NCI-H2196 treated with DMSO at 0.1 percent for 48 hours (cell line): ENCODE measurements at regions not wholly inside any gene's neighbourhood (a gene's known extent, or its start where the extent isn't known, plus 50 kb on each side); places are given as distances from the start of the nearest gene placed in this dataset.

Source experiments
- DNase-seq: peaks from one replicate; lab custom pipeline; 2025; ENCODE audit not compliant: unreplicated experiment; lab: John Stamatoyannopoulos, UW

GRCh38 chr18:53757328-53757727, 467.1 kb downstream of the MBD2 start:
- DNase-seq = no peak

GRCh38 chr18:53756610-53756972, 467.9 kb downstream of the MBD2 start:
- no peak for DNase-seq

- no peak for DNase-seq
Measured at GRCh38 chr18:53755914-53756609, 468.4 kb downstream of the MBD2 start.

- no peak for DNase-seq
Measured at GRCh38 chr18:53754154-53754553, 470.3 kb downstream of the MBD2 start.

DNA sequence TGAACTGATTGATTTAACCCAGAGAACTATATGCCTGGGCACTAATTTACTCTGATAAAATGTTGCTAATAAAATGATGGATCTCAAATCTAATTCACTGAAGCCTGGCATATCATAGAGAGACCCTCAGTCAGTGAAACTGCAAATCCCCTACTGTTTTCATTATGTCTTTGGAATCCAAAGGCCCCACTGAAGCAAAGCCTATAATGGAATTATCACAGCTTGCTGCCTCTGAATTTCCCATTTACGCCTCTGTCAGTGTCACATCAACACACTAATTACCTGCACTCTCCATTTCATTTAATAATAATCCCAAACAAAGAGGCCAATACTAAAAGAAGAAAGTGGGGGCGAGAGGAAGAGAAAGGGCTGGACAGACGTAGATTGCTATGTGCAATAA, 470.9 kb downstream of the MBD2 start:
- no peak for DNase-seq

GRCh38 chr18:53752781-53753367, 471.6 kb downstream of the MBD2 start:
- no peak for DNase-seq

GRCh38 chr18:53749766-53750165, 474.7 kb downstream of the MBD2 start:
- DNase-seq = no peak

- no peak for DNase-seq
Measured at GRCh38 chr18:53747663-53748160, 476.8 kb downstream of the MBD2 start.

DNA sequence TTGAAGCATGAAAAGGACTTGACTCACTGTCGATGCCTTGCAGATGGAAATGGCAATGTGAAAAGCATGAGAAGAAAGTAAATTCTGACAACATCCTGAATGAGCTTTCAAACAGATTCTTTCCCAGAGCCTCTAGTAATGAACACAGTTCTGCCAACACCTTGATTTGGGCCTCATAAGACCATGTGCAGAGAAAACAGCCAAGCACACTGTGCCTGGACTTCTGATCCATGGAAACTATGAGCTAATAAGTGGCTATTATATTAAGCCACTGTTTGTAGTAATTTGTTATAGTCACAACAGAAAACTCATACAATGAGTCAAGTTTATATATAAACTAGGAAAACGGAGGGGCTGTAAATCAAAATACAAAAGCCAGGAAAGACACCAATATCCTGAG, 477.3 kb downstream of the MBD2 start:
- DNase-seq = no peak

DNA sequence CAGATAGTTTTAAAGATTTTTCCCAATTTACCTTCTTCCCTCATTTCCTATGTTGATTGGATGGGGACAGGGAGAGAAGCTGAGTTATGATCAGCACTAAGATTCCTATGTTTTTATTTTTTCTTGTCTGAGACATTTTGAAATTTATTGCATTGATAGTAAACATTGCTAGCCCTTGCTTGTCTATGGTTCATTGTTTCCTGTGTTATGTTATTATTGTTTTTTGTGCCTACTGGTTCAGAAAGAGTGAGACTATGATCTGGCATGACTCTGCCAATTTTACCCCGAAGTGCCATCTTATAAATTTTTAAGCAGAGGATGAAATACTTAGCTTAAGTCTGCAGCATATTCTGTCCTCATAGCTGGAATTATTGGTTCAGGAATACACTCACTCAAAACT, 478.5 kb downstream of the MBD2 start:
- no peak for DNase-seq

- DNase-seq = no peak
Measured at GRCh38 chr18:53745224-53745967, 479.1 kb downstream of the MBD2 start.

DNA sequence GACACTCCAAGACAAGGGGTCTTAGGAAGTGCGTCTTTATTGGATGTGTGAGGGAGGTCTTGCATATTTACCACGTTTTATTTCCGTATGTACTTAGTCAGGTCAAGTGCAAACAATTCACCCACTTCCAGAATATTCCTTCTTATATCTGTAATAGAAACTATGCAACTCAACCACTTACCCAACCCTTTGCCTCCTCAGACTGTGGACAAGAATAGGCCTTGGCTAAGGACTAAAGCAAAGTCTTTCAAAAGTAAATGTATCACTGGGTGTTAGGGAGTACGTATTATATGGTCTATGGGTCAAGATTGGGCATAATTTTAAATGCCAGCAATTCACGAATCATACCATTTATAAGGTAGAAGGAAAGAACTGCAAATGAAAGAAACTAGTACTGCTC, 484.8 kb downstream of the MBD2 start:
- DNase-seq = no peak

GRCh38 chr18:53735526-53735925, 488.9 kb downstream of the MBD2 start:
- DNase-seq = no peak

GRCh38 chr18:53715243-53715853, 509.1 kb downstream of the MBD2 start:
- no peak for DNase-seq

GRCh38 chr18:53710080-53710479, 514.4 kb downstream of the MBD2 start:
- no peak for DNase-seq

GRCh38 chr18:53702480-53702879, 522.0 kb downstream of the MBD2 start:
- no peak for DNase-seq

DNA sequence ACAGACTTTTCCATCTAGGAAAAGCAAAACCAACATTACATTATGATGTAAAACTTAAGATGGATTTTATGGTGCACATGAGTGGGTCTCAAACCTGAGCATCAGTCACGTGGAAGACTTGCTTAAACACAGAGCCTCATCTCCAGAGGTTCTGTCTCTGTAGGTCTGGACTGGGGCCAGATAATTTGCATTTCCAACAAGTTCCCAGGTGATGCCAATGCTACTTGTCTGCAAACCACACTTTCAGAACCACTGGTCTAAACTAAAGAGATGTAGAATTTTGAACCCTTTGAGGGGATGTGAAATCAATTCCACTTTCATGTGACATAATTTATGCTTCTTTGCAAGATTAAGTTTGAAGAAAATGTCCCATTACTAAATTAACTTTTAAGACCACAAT, 522.8 kb downstream of the MBD2 start:
- DNase-seq = no peak

DNA sequence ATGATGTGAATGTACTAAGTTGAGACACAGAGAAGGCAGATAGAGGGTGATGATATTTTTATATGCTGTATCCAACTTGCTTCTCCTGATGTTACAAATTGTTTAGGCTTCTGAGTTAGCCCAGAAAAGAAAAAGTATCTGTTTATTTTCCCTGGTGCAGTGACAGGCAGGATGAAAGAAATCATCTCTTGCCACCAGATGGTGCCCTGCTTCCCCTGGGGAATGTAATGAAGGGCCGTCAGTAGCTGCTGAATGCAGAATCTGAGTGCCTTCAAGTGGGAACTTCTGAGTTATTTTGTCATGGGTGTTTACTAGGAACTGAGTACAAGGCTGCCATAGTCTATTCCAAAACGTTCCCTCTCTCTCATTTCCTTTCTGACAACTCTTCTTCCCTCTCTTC, 525.6 kb downstream of the MBD2 start:
- no peak for DNase-seq

DNA sequence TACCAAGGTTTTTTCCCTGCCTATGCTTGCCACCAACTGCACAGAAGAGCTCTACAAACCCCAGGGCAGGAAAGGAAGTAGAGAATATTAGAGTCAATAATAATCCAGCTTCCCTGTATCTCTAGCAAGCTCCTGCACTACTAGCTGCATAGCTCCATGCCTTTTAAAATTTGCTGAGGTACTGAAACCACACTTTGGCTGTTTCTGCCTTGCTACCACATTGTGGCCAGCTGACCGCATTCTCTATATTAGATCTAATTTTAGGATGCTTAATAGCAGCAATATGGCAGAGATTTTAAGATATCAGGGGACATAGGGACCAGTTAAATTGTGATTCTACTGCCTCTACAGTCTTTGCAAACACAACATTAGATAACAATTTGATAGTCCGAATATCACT, 534.6 kb downstream of the MBD2 start:
- no peak for DNase-seq

DNA sequence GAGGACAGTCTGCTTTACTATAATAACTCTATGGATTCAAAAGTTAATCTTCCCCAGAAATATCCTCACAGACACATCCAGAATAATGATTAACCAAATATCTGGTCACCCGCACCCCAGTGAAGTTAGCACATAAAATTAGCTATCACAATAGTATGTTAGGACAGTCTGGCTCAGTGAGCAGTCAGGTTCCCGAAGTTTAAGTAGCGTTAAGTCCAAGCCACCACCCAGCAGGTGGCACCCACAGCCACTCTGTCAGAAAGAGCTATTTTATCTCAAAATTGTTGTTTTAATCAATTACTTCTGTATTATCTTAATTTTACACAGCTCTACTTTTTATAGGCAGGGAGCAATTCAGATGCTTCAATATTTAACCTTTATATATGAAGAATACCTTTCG, 537.5 kb downstream of the MBD2 start:
- DNase-seq = no peak

DNA sequence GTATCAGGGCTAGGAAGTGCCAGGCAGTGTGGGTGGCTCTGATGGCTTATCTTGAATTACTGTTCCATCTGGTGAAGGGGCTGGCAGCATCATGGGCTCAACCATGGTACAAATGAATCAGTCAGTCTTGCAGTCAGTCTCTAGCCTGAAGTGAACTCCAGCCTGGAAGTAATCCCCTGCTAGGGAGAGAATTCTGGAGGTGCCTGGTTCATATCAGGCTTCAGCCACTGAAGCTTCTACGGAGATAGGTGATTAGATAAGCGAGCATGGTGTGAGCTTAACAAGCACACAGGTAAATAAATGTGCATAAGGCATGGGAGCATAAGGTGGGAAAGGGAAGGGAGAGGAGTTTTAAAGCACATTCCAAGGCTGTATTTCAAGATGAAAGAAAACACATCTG, 541.7 kb downstream of the MBD2 start:
- no peak for DNase-seq

DNA sequence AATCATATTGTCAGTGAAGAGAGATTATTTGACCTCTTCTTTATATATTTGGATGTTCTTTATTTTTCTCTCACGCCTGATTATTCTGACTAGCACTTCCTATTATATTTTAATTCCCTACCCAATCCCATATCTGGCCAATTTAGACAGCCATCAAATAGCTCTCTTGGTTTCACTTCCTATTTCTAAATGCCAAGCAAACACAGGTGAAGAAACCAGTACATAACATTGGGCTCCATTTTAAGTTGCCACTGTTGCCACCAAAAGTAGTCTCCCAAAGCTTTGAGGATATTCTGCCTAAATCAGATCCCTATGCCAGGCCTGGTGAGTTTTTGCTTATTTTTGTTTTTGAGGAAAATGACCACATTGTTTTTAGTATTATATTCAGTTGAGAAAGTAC, 547.0 kb downstream of the MBD2 start:
- no peak for DNase-seq
